Common myeloid progenitor, CD34-positive (primary cell): ENCODE measurements at regions not wholly inside any gene's neighbourhood (a gene's known extent, or its start where the extent isn't known, plus 50 kb on each side); places are given as distances from the start of the nearest gene placed in this dataset.
A peak's percentile ranks its signal among the peaks of the same experiment; 100 is the strongest.
"Not testable (repeated sequence)": the region's sequence is repeated elsewhere in the genome, so short reads cannot be mapped to it uniquely, and the experiment has no call there.

ENCODE experiments used
- CTCF ChIA-PET: fragments of 350-600 bp; sonication (Branson Sonifier 250); formaldehyde crosslinking; loops from one replicate; lab custom pipeline; 2021; ENCODE audit warnings: antibody characterized with exemption; lab: Charles Lee
- POLR2A ChIA-PET: fragments of 350-600 bp; sonication (Branson Sonifier 250); formaldehyde crosslinking; loops from one replicate; lab custom pipeline; 2021; ENCODE audit warnings: antibody characterized with exemption; lab: Charles Lee
- DNase-seq, 3 donors: peaks; one replicate each; pipeline versions ENCODE4 v3.0.0 to v3.0.0-alpha.2; 2013
- H3K27ac ChIP-seq, 2 experiments: 1 replicate in 1 of 2; 2 replicates in 1 of 2; pipeline ENCODE4 v1.7.0; 2013; ENCODE audit warnings: inconsistent platforms in 2 of 2, low read length in 2 of 2, mild to moderate bottlenecking in 2 of 2, low read depth in 1 of 2, moderate library complexity in 1 of 2; ENCODE audit not compliant: severe bottlenecking in 2 of 2, insufficient read depth in 1 of 2, poor library complexity in 1 of 2
- H3K27me3 ChIP-seq, 5 experiments: replicated peaks in 2 of 5; 1 replicate in 3 of 5; 2 replicates in 2 of 5; pipeline versions ENCODE4 v1.6.1 to v1.7.0; 2013; ENCODE audit warnings: low read length in 4 of 5, mild to moderate bottlenecking in 2 of 5, moderate library complexity in 2 of 5, inconsistent platforms in 1 of 5; ENCODE audit not compliant: insufficient read depth in 5 of 5, control insufficient read depth in 4 of 5
- H3K36me3 ChIP-seq, 4 experiments: 1 replicate in 2 of 4; 2 replicates in 2 of 4; pipeline versions ENCODE4 v1.6.1 to v1.7.0; 2013; ENCODE audit warnings: low read length in 3 of 4, control low read depth in 1 of 4, mild to moderate bottlenecking in 1 of 4; ENCODE audit not compliant: control insufficient read depth in 4 of 4, insufficient read depth in 4 of 4
- H3K4me1 ChIP-seq, 4 experiments: 1 replicate in 3 of 4; 2 replicates in 1 of 4; pipeline versions ENCODE4 v1.6.1 to v1.7.1; 2013; ENCODE audit warnings: low read length in 3 of 4, mild to moderate bottlenecking in 3 of 4, control low read depth in 1 of 4, inconsistent platforms in 1 of 4, moderate library complexity in 1 of 4; ENCODE audit not compliant: control insufficient read depth in 4 of 4, insufficient read depth in 4 of 4; ENCODE audit errors: control extremely low read depth in 1 of 4
- H3K4me3 ChIP-seq, 7 experiments: 1 replicate in 4 of 7; 2 replicates in 3 of 7; pipeline versions ENCODE4 v1.5.1 to v1.7.0; 2013; ENCODE audit warnings: mild to moderate bottlenecking in 7 of 7, low read length in 6 of 7, moderate library complexity in 6 of 7, inconsistent platforms in 2 of 7, low read depth in 2 of 7, control low read depth in 1 of 7; ENCODE audit not compliant: insufficient read depth in 4 of 7, control insufficient read depth in 1 of 7; ENCODE audit errors: extremely low read depth in 1 of 7
- H3K9me3 ChIP-seq, 5 experiments: 1 replicate in 4 of 5; 2 replicates in 1 of 5; pipeline versions ENCODE4 v1.6.1 to v1.7.1; 2013; ENCODE audit warnings: low read length in 4 of 5, mild to moderate bottlenecking in 2 of 5, inconsistent platforms in 1 of 5, low read depth in 1 of 5, moderate library complexity in 1 of 5; ENCODE audit not compliant: control insufficient read depth in 4 of 5, insufficient read depth in 2 of 5; ENCODE audit errors: control extremely low read depth in 1 of 5
- WGBS: methylation state at CpG from one replicate; pipeline ENCODE4 v1.1.5; 2013; ENCODE audit not compliant: insufficient coverage; 5-methylcytosine and 5-hydroxymethylcytosine counted together

GRCh38 chr10:22158426-22158825 is 59.4 kb downstream of the EBLN1 start:
- H3K4me1 ChIP-seq, result peaks cover 5 to 20% (median 12%) of the 10 kb centered on the region in 4 experiments
- 79% methylated on average over 2 of the region's 3 CpGs for WGBS
- H3K36me3 ChIP-seq, result no peaks in the 10 kb centered on the region
- no peaks in the 10 kb centered on the region for H3K27me3 ChIP-seq
- ChIA-PET CTCF (interaction anchor here (0.9 kb wide), 1 partner anchor 159 kb away, joined by 3 read pairs; no protein-coding TSS in a partner anchor), POLR2A (no interaction called here)
- peaks cover 0 to 6% (median 0%) of the 10 kb centered on the region in 5 experiments for H3K9me3 ChIP-seq
- no peak for DNase-seq
- peak overlapping the region in 1 of 7 experiments; percentile 63 for H3K4me3 ChIP-seq
- H3K27ac ChIP-seq, result no peak overlapping the region

- WGBS, result 88% methylated on average over 3 of the region's 3 CpGs
- Histone ChIP-seq H3K36me3 (no peaks in the 10 kb centered on the region), H3K4me3 (no peak overlapping the region), H3K9me3 (peaks cover 0 to 8% (median 1%) of the 10 kb centered on the region in 5 experiments), H3K4me1 (peaks cover 5 to 20% (median 12%) of the 10 kb centered on the region in 4 experiments), H3K27ac (no peak overlapping the region), H3K27me3 (no peaks in the 10 kb centered on the region)
- no peak for DNase-seq
- POLR2A ChIA-PET, result no interaction called here
- CTCF ChIA-PET, result no interaction called here
These were observed 61.1 kb downstream of the EBLN1 start for GRCh38 chr10:22156750-22157149.

GRCh38 chr10:22152403-22152802 is 65.4 kb downstream of the EBLN1 start:
- POLR2A ChIA-PET, result interaction anchor here (0.8 kb wide), 1 partner anchor 13 kb away, joined by 4 read pairs; no protein-coding TSS in a partner anchor
- no CpG with 5 or more reads among the region's 1 CpG for WGBS
- Histone ChIP-seq H3K4me1 (no peaks in the 10 kb centered on the region), H3K9me3 (peaks cover 0 to 21% (median 8%) of the 10 kb centered on the region in 5 experiments), H3K27ac (no peak overlapping the region), H3K36me3 (no peaks in the 10 kb centered on the region), H3K4me3 (no peak overlapping the region), H3K27me3 (no peaks in the 10 kb centered on the region)
- CTCF ChIA-PET, result no interaction called here
- DNase-seq, result no peak

GRCh38 chr10:22150842-22151241 is 67.0 kb downstream of the EBLN1 start:
- H3K4me1 ChIP-seq, result no peaks in the 10 kb centered on the region
- peaks cover 0 to 23% (median 8%) of the 10 kb centered on the region in 5 experiments for H3K9me3 ChIP-seq
- ChIA-PET CTCF (no interaction called here), POLR2A (no interaction called here)
- no peaks in the 10 kb centered on the region for H3K27me3 ChIP-seq
- no peak overlapping the region for H3K4me3 ChIP-seq
- DNase-seq, result no peak
- no peak overlapping the region for H3K27ac ChIP-seq
- no peaks in the 10 kb centered on the region for H3K36me3 ChIP-seq
- WGBS, result no CpG with 5 or more reads among the region's 1 CpG

GRCh38 chr10:22148961-22149360 is 68.9 kb downstream of the EBLN1 start:
- CTCF ChIA-PET, result no interaction called here
- no peaks in the 10 kb centered on the region for H3K36me3 ChIP-seq

GRCh38 chr10:22145873-22146272 is 71.9 kb downstream of the EBLN1 start:
- H3K9me3 ChIP-seq, H3K4me1 ChIP-seq, H3K4me3 ChIP-seq, DNase-seq, H3K27me3 ChIP-seq, POLR2A ChIA-PET, H3K27ac ChIP-seq, H3K36me3 ChIP-seq: not testable (repeated sequence)
- whole genome bisulfite sequencing, result 100% methylated on average over 2 of the region's 2 CpGs
- CTCF ChIA-PET, result interaction anchor here (1.6 kb wide), 1 partner anchor 14 kb away, joined by 5 read pairs; no protein-coding TSS in a partner anchor

More at GRCh38 chr10:22148961-22149360, 68.9 kb downstream of the EBLN1 start:
- H3K27me3 ChIP-seq, result no peaks in the 10 kb centered on the region
- no peak for DNase-seq
- no peak overlapping the region for H3K27ac ChIP-seq
- H3K4me1 ChIP-seq, result no peaks in the 10 kb centered on the region
- H3K4me3 ChIP-seq, result no peak overlapping the region
- H3K9me3 ChIP-seq, result peaks cover 0 to 23% (median 8%) of the 10 kb centered on the region in 5 experiments
- POLR2A ChIA-PET, result no interaction called here

- Histone ChIP-seq H3K4me3 (no peak overlapping the region), H3K36me3 (no peaks in the 10 kb centered on the region), H3K9me3 (no peaks in the 10 kb centered on the region), H3K27ac (no peak overlapping the region), H3K4me1 (peaks cover 11 to 58% (median 47%) of the 10 kb centered on the region in 4 experiments), H3K27me3 (no peaks in the 10 kb centered on the region)
- WGBS, result 100% methylated on average over 2 of the region's 2 CpGs
- ChIA-PET CTCF (no interaction called here), POLR2A (no interaction called here)
- no peak for DNase-seq
These were observed 80.3 kb downstream of the EBLN1 start for GRCh38 chr10:22137542-22137941.
